Nephron progenitor cell (in vitro differentiated cells): ENCODE measurements at regions not wholly inside any gene's neighbourhood (a gene's known extent, or its start where the extent isn't known, plus 50 kb on each side); places are given as distances from the start of the nearest gene placed in this dataset.
"Not testable (repeated sequence)": the region's sequence is repeated elsewhere in the genome, so short reads cannot be mapped to it uniquely, and the experiment has no call there.

Source experiments
- DNase-seq: peaks from one replicate; pipeline ENCODE4 v3.0.0; 2021
- H3K27ac Mint-ChIP-seq: 2 replicates; pipeline ENCODE4 v1.8.0; 2021; ENCODE audit warnings: mild to moderate bottlenecking, moderate library complexity, mixed read lengths
- H3K27me3 Mint-ChIP-seq: 2 replicates; pipeline ENCODE4 v1.8.0; 2021; ENCODE audit warnings: mild to moderate bottlenecking, low read depth, mixed read lengths; ENCODE audit not compliant: poor library complexity
- H3K36me3 Mint-ChIP-seq: 2 replicates; pipeline ENCODE4 v1.8.0; 2021; ENCODE audit warnings: low read depth, mixed read lengths
- H3K4me1 Mint-ChIP-seq: 2 replicates; pipeline ENCODE4 v1.8.0; 2021; ENCODE audit warnings: mixed read lengths
- H3K4me3 Mint-ChIP-seq: 2 replicates; pipeline ENCODE4 v1.8.0; 2021; ENCODE audit warnings: mild to moderate bottlenecking, moderate library complexity, mixed read lengths
- H3K9me3 Mint-ChIP-seq: 2 replicates; pipeline ENCODE4 v1.8.0; 2021; ENCODE audit warnings: mild to moderate bottlenecking, moderate library complexity, mixed read lengths
- TF ChIP-seq, protein P1 (sequence below): fragments of 200-600 bp; sonication (generic); IDR thresholded peaks from 2 replicates; pipeline ENCODE4 v1.5.0; 2021; ENCODE audit warnings: antibody characterized with exemption

DNA sequence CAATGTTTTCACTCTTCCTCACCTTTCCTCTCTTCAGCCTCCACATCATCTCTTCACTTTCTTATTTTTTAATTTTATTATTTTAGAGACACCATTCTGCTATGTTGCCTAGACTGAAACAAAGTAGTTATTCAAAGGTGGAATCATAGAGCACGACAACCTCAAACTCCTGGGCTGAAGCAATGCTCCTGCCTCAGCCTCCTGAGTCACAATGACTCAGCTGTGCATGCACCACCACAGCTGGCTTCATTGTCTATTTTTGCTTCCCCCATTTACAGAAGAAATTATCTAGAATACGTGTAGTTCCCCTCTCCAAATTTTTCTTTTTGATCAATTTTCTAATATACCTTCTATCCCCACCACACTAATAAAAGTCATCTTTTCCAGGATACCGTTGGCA lies 911.5 kb upstream of the SOX11 start:
- Mint-ChIP-seq H3K36me3 (no peaks in the 10 kb centered on the region), H3K27me3 (peaks cover 16% of the 10 kb centered on the region), H3K4me1 (no peaks in the 10 kb centered on the region), H3K9me3 (peaks cover 4% of the 10 kb centered on the region), H3K27ac (no peak overlapping the region), H3K4me3 (no peak overlapping the region)
- DNase-seq = no peak
- TF ChIP-seq, protein P1, sequence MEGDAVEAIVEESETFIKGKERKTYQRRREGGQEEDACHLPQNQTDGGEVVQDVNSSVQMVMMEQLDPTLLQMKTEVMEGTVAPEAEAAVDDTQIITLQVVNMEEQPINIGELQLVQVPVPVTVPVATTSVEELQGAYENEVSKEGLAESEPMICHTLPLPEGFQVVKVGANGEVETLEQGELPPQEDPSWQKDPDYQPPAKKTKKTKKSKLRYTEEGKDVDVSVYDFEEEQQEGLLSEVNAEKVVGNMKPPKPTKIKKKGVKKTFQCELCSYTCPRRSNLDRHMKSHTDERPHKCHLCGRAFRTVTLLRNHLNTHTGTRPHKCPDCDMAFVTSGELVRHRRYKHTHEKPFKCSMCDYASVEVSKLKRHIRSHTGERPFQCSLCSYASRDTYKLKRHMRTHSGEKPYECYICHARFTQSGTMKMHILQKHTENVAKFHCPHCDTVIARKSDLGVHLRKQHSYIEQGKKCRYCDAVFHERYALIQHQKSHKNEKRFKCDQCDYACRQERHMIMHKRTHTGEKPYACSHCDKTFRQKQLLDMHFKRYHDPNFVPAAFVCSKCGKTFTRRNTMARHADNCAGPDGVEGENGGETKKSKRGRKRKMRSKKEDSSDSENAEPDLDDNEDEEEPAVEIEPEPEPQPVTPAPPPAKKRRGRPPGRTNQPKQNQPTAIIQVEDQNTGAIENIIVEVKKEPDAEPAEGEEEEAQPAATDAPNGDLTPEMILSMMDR = no peak

- no peak overlapping the region for H3K4me3 Mint-ChIP-seq
- H3K4me1 Mint-ChIP-seq = no peaks in the 10 kb centered on the region
- TF ChIP-seq, protein P1 = no peak
- DNase-seq = no peak
- no peak overlapping the region for H3K27ac Mint-ChIP-seq
- peaks cover 9% of the 10 kb centered on the region for H3K27me3 Mint-ChIP-seq
- no peaks in the 10 kb centered on the region for H3K36me3 Mint-ChIP-seq
- peaks cover 20% of the 10 kb centered on the region for H3K9me3 Mint-ChIP-seq
These were observed 909.5 kb upstream of the SOX11 start for GRCh38 chr2:4782647-4783046.

GRCh38 chr2:4791488-4791887 lies 900.7 kb upstream of the SOX11 start:
- no peaks in the 10 kb centered on the region for H3K4me1 Mint-ChIP-seq

GRCh38 chr2:4792126-4792525 lies 900.1 kb upstream of the SOX11 start:
- peaks cover 25% of the 10 kb centered on the region for H3K9me3 Mint-ChIP-seq
- no peaks in the 10 kb centered on the region for H3K36me3 Mint-ChIP-seq
- H3K27me3 Mint-ChIP-seq = peaks cover 11% of the 10 kb centered on the region
- H3K4me3 Mint-ChIP-seq = no peak overlapping the region
- no peak overlapping the region for H3K27ac Mint-ChIP-seq
- TF ChIP-seq, protein P1 = no peak
- H3K4me1 Mint-ChIP-seq = no peaks in the 10 kb centered on the region
- DNase-seq = no peak

More at GRCh38 chr2:4791488-4791887, 900.7 kb upstream of the SOX11 start:
- H3K4me3 Mint-ChIP-seq = no peak overlapping the region
- peaks cover 11% of the 10 kb centered on the region for H3K27me3 Mint-ChIP-seq
- H3K36me3 Mint-ChIP-seq = no peaks in the 10 kb centered on the region
- TF ChIP-seq, protein P1 = no peak
- no peak for DNase-seq
- peaks cover 28% of the 10 kb centered on the region for H3K9me3 Mint-ChIP-seq
- no peak overlapping the region for H3K27ac Mint-ChIP-seq

- H3K9me3 Mint-ChIP-seq = peaks cover 1% of the 10 kb centered on the region
- H3K4me3 Mint-ChIP-seq = no peak overlapping the region
- H3K4me1 Mint-ChIP-seq = no peaks in the 10 kb centered on the region
- H3K27me3 Mint-ChIP-seq = peaks cover 2% of the 10 kb centered on the region
- TF ChIP-seq, protein P1 = no peak
- no peak for DNase-seq
- H3K27ac Mint-ChIP-seq = no peak overlapping the region
- no peaks in the 10 kb centered on the region for H3K36me3 Mint-ChIP-seq
These were observed 888.8 kb upstream of the SOX11 start for GRCh38 chr2:4803396-4803795.

GRCh38 chr2:4814137-4814536 lies 878.0 kb upstream of the SOX11 start:
- not testable (repeated sequence) for H3K4me1 Mint-ChIP-seq, H3K36me3 Mint-ChIP-seq, H3K4me3 Mint-ChIP-seq, DNase-seq, H3K27ac Mint-ChIP-seq, H3K27me3 Mint-ChIP-seq
- peaks cover 41% of the 10 kb centered on the region for H3K9me3 Mint-ChIP-seq
